Activated CD4-positive, CD25-positive, alpha-beta regulatory T cell treated with anti-CD3 and anti-CD28 coated beads, Interleukin-2, amount 50 U/mL, for 72 hours (primary cell): ENCODE measurements at regions not wholly inside any gene's neighbourhood (a gene's known extent, or its start where the extent isn't known, plus 50 kb on each side); places are given as distances from the start of the nearest gene placed in this dataset.
"Not testable (repeated sequence)": the region's sequence is repeated elsewhere in the genome, so short reads cannot be mapped to it uniquely, and the experiment has no call there.

ENCODE experiments used
- DNase-seq: peaks from one replicate; pipeline ENCODE4 v3.0.0; 2021

DNA sequence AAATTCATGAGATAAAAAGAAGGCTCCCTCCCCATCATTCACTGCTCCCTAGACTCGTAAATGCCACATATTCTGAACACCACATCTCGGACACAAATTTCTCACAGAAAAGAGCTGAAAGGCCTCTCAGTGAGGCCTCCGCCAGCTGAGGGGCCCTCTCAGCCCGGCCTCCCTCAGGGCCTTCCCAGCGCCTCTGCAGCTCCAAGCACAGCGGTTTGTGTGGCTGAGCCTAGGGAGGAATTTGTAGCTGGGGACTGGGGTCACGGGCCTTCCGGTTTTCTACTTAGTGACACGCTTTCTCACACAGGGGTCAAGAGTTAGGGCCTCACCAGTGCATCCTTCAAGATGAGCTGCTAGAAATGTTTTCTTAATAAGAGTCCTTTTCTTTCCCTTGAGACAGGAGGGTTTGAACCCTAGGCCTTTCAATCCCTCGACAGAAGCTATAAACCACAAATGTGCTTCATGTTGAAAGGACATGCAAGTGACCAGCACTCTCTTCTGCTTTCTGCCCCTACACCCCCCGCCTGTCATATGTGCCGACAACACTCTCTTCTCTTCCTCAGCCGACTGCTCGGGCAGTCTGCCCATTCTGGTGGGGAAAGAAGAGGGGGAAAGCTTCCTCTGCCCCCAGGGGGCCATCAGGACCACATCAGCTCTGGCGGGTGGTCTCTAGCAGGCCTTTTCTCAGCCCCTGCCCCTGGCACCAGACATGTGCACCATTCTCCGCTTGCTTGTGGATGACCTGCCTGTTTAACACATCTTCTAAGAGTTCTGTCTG is 104.9 kb downstream of the CHIC2 start:
- DNase-seq: no peak

DNA sequence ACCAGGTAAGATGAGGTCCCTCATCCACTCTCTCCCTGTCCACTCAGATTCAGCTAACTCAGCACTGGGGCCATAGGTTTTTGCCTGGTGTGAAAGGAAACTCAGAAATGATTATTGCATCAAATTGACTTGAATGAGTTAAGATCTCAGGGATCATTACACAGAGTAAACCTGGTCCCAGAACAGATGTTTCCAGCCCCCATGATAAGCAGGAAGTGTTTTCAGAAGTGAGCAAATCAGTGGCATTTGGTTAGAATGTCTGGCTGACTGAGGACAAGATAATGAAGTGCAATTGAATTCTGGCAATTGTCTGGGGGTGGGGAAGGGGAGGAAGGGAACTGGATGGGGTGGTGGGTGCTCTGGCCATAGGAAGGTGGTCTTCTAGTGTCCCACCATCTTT is 108.0 kb downstream of the CHIC2 start:
- DNase-seq: no peak

DNA sequence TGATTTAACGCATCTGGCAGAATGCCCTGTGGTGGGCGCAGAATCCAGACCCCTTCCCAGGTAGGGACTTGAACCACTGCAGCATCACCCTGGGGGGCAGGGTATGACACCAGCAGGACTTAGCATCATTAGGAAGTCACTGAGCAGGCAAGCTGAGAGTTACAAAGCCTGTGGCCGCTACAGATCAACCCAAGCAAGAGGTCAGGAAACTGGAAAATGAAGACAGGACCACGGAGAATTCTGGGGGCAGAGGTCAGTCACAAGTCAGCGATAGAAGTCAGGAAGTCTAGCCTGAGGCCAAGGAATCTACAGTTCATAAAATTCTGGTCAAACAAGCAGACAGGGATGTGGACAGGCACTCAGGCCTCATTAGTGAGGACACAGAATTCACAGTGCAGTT is 108.4 kb downstream of the CHIC2 start:
- no peak for DNase-seq

DNA sequence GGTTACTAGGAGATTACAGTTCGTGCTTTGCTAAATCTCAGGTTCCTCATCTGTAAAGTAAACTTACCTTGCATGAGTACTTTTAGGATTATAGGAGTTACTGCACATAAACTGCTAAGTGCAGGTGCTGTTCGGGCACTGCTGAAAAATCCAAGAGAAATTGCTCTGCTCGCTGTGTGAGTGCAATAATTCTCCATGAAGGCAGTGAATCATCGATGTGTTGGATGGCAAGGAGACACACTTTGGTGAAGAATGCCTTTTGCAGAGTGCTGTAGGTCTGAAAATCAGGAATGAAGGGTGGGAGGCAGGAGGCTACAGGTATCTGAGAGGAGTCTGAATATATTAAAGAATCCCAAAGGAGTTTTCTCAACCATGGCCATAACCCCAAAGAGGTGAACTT is 113.0 kb downstream of the CHIC2 start:
- DNase-seq: no peak

DNA sequence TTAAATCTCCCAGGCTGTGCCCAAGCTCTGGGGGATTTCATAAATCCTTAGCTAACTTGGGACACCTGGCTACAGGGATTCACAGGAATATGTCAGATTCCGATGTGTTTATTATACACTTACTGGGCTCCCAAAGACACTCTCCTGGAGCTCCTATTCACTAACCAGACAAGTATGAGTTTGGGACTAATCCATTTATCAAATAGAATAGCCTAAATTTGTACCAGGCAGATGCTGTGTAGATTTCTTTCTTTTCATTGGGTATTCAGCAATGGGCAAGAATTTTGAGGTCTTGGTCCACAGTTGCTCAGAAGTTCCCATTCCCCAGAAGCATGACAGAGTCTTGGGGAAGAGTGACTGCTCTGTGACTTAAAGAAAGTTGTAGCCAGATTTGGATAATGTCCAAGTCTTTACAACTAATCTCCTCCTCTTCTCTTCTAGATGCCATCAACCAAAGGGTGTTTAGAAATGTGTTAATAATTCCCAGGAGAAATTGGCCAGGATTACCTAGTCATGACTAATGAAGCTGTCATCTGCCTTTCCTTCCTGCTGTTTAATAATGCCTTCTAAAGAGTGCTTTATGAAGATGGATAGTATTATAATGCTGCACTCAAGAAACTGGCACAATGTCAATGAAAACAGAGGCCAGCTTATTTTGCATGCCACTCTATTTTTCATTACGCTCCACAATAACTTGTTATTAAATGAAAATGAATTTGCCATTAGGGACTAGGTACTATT is 120.9 kb downstream of the CHIC2 start:
- no peak for DNase-seq

DNA sequence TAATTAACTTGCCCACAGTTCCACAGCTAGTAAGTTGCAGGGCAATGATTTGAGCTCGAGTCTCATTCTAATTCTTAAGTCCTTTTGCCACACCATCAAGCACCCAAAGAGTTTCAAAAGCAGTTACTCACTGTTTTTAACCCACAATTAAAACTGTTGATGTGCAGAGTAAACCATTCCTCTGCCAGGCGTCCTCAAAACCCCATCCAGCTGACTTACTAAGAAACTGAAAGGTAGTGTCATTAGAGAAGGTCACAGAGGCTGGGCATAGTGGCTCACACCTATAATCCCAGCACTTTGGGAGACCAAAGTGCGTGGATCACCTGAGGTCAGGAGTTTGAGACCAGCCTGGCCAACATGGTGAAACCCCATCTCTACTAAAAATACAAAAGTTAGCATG is 121.7 kb downstream of the CHIC2 start:
- DNase-seq: no peak

GRCh38 chr4:53941331-53941730 is 123.1 kb downstream of the CHIC2 start:
- DNase-seq: no peak

GRCh38 chr4:53939892-53940291 is 124.5 kb downstream of the CHIC2 start:
- not testable (repeated sequence) for DNase-seq

GRCh38 chr4:53937918-53938317 is 126.5 kb downstream of the CHIC2 start:
- no peak for DNase-seq

DNA sequence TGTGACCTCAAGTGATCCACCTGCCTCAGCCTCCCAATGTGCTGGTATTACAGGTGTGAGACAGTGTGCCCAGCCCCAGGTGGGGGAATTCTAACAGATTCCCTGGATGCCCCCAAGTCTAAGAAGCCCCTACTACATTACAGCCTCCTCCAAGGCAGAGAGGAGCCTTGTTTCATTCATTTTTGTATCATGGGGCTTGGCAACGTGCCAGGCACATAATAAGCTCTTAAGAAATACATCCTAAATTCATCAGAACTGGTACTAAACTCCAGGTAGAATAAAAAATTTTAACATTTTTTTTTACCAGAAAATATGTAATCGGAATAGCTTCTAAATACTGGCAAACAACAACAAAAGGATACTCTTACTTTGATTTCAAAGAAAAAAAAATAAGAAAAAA is 127.1 kb downstream of the CHIC2 start:
- no peak for DNase-seq

- no peak for DNase-seq
These were observed 128.6 kb downstream of the CHIC2 start for GRCh38 chr4:53935780-53936179.

- DNase-seq: no peak
These were observed 131.4 kb downstream of the CHIC2 start for GRCh38 chr4:53932796-53933610.

DNA sequence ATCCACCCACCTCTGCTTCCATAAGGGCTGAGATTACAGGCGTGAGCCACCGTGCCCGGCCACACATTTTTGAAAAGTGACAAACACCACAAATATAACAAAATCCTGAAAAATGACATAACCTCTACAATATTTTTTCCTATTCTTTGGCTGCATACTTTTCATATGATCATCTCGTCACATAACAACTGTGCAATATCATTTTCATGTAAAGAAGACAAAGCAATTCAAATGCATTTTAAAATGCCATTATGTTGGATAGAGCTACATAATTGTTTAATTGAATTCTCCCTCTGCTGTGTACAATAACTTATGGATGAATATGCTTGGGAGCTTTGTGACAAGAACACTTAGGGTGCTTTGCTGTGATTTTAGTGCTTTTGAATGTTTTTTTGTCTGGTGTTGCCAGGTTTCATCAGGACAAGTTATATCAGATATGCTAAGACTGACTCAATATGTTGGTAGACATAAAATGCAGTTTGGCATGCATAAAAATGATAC is 132.9 kb downstream of the CHIC2 start:
- no peak for DNase-seq

- peak; percentile 31 for DNase-seq
These were observed 134.2 kb downstream of the CHIC2 start for GRCh38 chr4:53929955-53930798.

GRCh38 chr4:53929311-53929710 is 135.1 kb downstream of the CHIC2 start:
- DNase-seq: no peak

DNA sequence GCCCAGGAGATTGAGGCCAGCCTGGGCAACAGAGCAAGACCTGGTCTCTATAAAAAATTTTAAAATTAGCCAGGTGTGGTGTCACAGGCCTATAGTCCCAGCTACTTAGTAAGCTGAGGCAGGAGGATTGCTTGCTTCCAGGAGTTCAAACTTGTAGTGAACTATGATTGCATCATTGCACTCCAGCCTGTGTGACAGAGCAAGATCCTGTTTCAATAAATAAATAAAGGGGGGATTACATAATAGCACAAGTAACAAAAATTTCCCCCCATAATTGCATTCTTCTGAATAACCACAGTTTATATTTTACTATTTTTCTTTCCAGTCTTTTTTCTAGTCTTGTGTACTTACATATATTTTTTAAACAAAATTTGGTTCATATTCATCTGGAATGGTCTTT is 135.6 kb downstream of the CHIC2 start:
- DNase-seq: no peak

DNA sequence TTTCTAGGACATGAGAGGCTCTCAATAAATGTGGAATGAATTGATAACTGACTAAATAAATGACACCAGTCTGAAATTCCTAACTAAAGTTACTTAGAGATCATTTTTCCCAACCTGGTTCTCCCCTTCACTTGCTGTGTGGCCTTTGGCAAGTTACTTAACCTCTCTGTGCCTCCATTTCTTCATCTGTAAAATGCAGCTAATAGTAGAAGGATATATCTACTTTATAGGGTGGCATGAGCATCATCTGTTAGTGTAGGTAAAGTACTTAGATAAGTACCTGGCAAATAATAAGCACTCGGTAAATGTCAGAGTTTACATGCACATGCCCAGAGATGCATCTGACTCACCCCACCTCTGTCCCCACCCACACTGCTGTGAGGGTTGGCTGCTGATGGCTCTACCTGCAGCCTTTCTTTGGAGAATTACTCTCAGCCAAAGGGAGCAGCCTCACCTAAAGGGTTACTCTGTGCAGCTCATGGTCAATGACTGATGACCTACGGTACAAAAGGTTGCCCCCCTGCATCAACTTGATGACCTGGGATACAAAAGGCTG is 139.3 kb downstream of the CHIC2 start:
- no peak for DNase-seq

DNA sequence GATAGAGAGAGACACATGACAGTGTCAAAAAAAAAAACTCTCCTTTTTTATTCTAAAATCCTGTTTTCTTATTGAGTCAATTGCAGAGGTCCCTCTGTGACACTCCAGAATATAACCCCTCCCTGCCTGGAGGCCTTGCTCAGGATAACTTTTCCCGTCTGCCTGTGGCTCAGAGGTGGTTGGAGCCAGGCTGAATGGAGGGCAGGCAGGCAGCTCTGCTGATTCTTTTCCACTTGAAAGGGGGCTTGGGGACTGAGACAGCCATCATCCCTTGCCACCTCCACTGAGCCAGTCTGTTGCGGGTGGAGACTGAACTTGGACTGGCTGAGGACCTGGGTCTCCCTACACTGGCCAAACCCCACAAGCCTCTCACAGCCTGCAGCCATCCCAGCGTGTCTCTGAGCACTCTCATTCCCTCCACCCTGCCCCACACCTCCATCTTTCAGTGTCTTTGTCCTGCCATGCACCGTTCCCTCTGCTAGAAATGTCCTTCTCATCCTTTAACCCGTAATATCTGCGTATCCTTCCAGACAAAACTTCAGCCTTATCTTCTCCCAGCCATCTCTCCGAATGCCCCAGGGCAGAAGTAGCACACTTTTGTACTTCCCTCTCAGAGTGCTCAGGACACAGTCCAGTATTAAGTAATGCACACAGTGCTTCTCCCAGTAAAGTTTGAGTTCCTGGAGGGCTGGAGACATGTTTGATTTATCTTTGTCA is 139.9 kb downstream of the CHIC2 start:
- DNase-seq: no peak

DNA sequence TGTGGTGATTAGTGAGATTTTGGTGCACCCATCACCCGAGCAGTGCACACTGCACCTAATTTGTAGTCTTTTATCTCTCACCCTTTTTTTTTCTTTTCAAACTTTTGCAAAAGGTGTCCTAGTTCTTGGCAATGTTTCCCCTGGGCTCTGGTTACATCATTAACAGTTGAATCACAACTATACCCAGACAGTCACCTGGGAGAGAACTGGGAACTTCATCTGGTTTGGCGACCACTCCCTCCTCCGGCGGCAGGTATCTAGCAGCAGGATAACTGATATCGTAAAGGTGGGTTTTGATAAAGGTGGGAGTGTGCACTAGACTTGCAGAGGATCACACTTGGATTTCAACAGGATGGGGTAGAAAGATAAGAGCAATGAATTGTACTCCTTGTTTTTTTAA is 140.5 kb downstream of the CHIC2 start:
- DNase-seq: no peak

DNA sequence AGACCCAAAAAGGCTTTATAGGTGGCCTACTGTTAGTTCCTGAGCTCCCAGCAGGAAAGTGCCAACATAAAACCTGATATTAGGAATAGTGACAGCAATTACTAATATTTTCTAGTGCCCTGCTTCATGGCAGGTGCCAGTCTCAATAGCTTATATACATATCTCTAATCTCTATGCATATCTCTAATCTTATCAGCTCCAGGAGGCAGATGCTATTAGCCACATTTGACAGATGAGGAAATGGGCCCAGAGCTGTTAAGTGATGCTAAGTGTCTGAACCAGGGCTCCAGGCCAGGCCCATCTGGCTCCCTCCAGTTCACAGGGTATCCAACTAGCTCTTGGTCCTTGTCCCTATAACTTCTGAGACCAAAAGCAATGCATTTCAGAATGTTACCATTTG is 142.5 kb downstream of the CHIC2 start:
- no peak for DNase-seq

GRCh38 chr4:53920883-53921282 is 143.5 kb downstream of the CHIC2 start:
- DNase-seq: no peak

DNA sequence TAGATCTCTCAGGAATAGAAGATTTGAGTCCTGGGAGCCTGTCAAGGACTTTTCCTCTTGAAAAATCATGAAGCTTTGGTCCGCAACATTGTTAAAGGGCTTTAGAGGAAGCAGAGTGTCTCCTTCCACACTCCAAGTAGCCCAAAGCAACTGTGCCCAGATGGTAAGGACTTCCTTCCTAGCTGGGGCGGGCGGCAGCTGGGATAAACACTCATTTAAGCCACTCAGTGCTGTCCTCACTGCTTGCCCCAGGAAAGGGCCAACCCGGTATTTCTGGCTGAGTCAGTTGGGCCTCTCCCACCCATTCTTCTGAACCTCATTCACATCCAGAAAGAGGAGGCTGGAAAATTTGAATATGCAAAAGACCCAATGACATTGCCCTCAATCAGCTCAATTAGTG is 144.3 kb downstream of the CHIC2 start:
- DNase-seq: no peak
